HepG2 (cell line): ENCODE measurements at regions not wholly inside any gene's neighbourhood (a gene's known extent, or its start where the extent isn't known, plus 50 kb on each side); places are given as distances from the start of the nearest gene placed in this dataset.

Experiments used
- ATAC-seq: fragments of 200-7000 bp; cut with Tn5 transposase; 3 replicates; pipeline ENCODE4 v1.9.1; 2020; ENCODE audit warnings: mild to moderate bottlenecking, moderate library complexity
- BruUV-seq: library from RNA; stranded (reverse); fragments of 400-500 nt; replicated peaks from 2 replicates; lab custom pipeline; 2021; lab: Mats Ljungman, UMichigan
- CTCF ChIA-PET: fragments of 300-600 bp; formaldehyde crosslinking; extraction: SDS; loops from one replicate; lab custom pipeline; 2021; ENCODE audit warnings: low total read pairs, inconsistent platforms, low intra/inter-chr PET ratio; lab: Yijun Ruan, JAX
- POLR2A ChIA-PET: fragments of 350-600 bp; sonication (Branson Sonifier 250); formaldehyde crosslinking; loops from one replicate; lab custom pipeline; 2020; ENCODE audit warnings: antibody characterized with exemption, inconsistent platforms; lab: Yijun Ruan, JAX
- DNase-seq: peaks from one replicate; pipeline ENCODE4 v3.0.0-alpha.2; 2015; ENCODE audit warnings: low spot score
- FAIRE-seq: peaks from 3 replicates; lab custom pipeline; 2011; peaks lifted over from hg19 to GRCh38; lab: Jason Lieb, UNC
- H2AFZ ChIP-seq: one replicate; pipeline ENCODE4 v1.6.1; 2011; ENCODE audit warnings: low read length, inconsistent platforms
- H3K27ac ChIP-seq: fragments of 300-600 bp; 3 replicates; pipeline ENCODE4 v1.8.0; 2011; ENCODE audit warnings: mixed run types, mild to moderate bottlenecking, mixed read lengths, low read length, inconsistent platforms; ENCODE audit not compliant: insufficient read depth; ENCODE audit errors: extremely low read length
- H3K27me3 ChIP-seq, 2 experiments: fragments of 200-600 bp in 1 of 2; 2 replicates in 1 of 2; 3 replicates in 1 of 2; pipeline versions ENCODE4 v1.6.0 to v1.8.0; 2011; ENCODE audit warnings: low read length in 2 of 2, mild to moderate bottlenecking in 2 of 2, moderate library complexity in 2 of 2, inconsistent platforms in 1 of 2; ENCODE audit not compliant: insufficient read depth in 2 of 2, control insufficient read depth in 1 of 2
- H3K36me3 ChIP-seq, 2 experiments: fragments of 200-600 bp in 1 of 2; replicated peaks in 1 of 2; 2 replicates in 1 of 2; 3 replicates in 1 of 2; pipeline versions ENCODE4 v1.5.1 to v1.8.0; 2011; ENCODE audit warnings: low read length in 2 of 2, inconsistent platforms in 1 of 2; ENCODE audit not compliant: insufficient read depth in 2 of 2, control insufficient read depth in 1 of 2
- H3K4me1 ChIP-seq: 2 replicates; pipeline ENCODE4 v1.5.1; 2012; ENCODE audit warnings: low read length, inconsistent platforms; ENCODE audit not compliant: insufficient read depth
- H3K4me2 ChIP-seq: 2 replicates; pipeline ENCODE4 v1.6.0; 2011; ENCODE audit warnings: low read depth, low read length, inconsistent platforms
- H3K4me3 ChIP-seq, 3 experiments: fragments of 200-600 bp in 1 of 3; sonication (generic), shearing (Covaris generic) in 1 of 3; replicated peaks in 1 of 3; 2 replicates each; pipeline ENCODE4 v1.5.1; 2011 to 2016; ENCODE audit warnings: low read length in 3 of 3, inconsistent platforms in 2 of 3, low read depth in 2 of 3, mild to moderate bottlenecking in 2 of 3, control low read depth in 1 of 3, mixed read lengths in 1 of 3; ENCODE audit not compliant: insufficient read depth in 1 of 3
- H3K79me2 ChIP-seq: one replicate; pipeline ENCODE4 v1.6.1; 2011; ENCODE audit warnings: low read length, inconsistent platforms; ENCODE audit not compliant: insufficient read depth
- H3K9ac ChIP-seq: 2 replicates; pipeline ENCODE4 v1.6.0; 2011; ENCODE audit warnings: mild to moderate bottlenecking, low read depth, low read length, inconsistent platforms; ENCODE audit not compliant: insufficient read depth
- H3K9me3 ChIP-seq: 2 replicates; pipeline ENCODE4 v1.5.1; 2012; ENCODE audit warnings: mild to moderate bottlenecking, low read length
- H4K20me1 ChIP-seq: 2 replicates; pipeline ENCODE4 v1.6.0; 2011; ENCODE audit warnings: inconsistent platforms, mild to moderate bottlenecking, low read length, moderate library complexity; ENCODE audit not compliant: insufficient read depth
- ATF5 ChIP-seq: sonication (generic); formaldehyde crosslinking; IDR thresholded peaks from 2 replicates; pipeline ENCODE4 v1.4.0; 2020; ENCODE audit warnings: mild to moderate bottlenecking, low read depth, missing genetic modification reagents
- GATAD2A ChIP-seq: IDR thresholded peaks from 2 replicates; pipeline ENCODE4 v1.6.1; 2016
- IRF2 ChIP-seq: IDR thresholded peaks from 2 replicates; pipeline ENCODE4 v1.6.1; 2018; ENCODE audit warnings: missing genetic modification reagents, missing compliant biosample characterization
- NCOA1 ChIP-seq: sonication (generic); formaldehyde crosslinking; IDR thresholded peaks from 2 replicates; pipeline ENCODE4 v1.9.0; 2021; ENCODE audit warnings: missing genetic modification reagents
- NFE2L2 ChIP-seq: fragments of 150-350 bp; IDR thresholded peaks from 2 replicates; pipeline ENCODE4 v1.6.1; 2014; ENCODE audit warnings: low read length
- NR0B2 ChIP-seq: sonication (generic); formaldehyde crosslinking; IDR thresholded peaks from 2 replicates; pipeline ENCODE4 v1.4.0; 2020; ENCODE audit warnings: mild to moderate bottlenecking, missing genetic modification reagents
- RBM22 ChIP-seq: fragments of 200-400 bp; formaldehyde crosslinking; optimal IDR thresholded peaks from 2 replicates; pipeline ENCODE3; 2017; ENCODE audit warnings: mild to moderate bottlenecking, low read length, moderate library complexity
- RFXANK ChIP-seq: IDR thresholded peaks from 2 replicates; pipeline ENCODE4 v1.6.1; 2016
- XRCC5 ChIP-seq: fragments of 200-400 bp; formaldehyde crosslinking; optimal IDR thresholded peaks from 2 replicates; pipeline ENCODE3; 2017; ENCODE audit warnings: mild to moderate bottlenecking, low read length
- ZBTB33 ChIP-seq: sonication (generic); formaldehyde crosslinking; IDR thresholded peaks from 2 replicates; pipeline ENCODE4 v1.4.0; 2020; ENCODE audit warnings: missing genetic modification reagents
- ZNF205 ChIP-seq: IDR thresholded peaks from 2 replicates; pipeline ENCODE4 v1.6.1; 2018; ENCODE audit warnings: missing biosample characterization, missing genetic modification reagents
- ZNF230 ChIP-seq: sonication (generic); formaldehyde crosslinking; IDR thresholded peaks from 2 replicates; pipeline ENCODE4 v1.4.0; 2020; ENCODE audit warnings: mild to moderate bottlenecking, missing genetic modification reagents
- ZNF253 ChIP-seq: sonication (generic); formaldehyde crosslinking; IDR thresholded peaks from 2 replicates; pipeline ENCODE4 v1.8.0; 2022; ENCODE audit warnings: mild to moderate bottlenecking, missing genetic modification reagents, borderline replicate concordance
- ZNF256 ChIP-seq: sonication (generic); formaldehyde crosslinking; conservative IDR thresholded peaks from 2 replicates; pipeline ENCODE4 v1.4.0; 2020; ENCODE audit warnings: missing genetic modification reagents
- ZNF432 ChIP-seq: sonication (generic); formaldehyde crosslinking; IDR thresholded peaks from 2 replicates; pipeline ENCODE4 v1.5.0; 2020; ENCODE audit warnings: missing genetic modification reagents, mild to moderate bottlenecking, borderline replicate concordance
- ZNF616 ChIP-seq: sonication (generic); formaldehyde crosslinking; IDR thresholded peaks from 2 replicates; pipeline ENCODE4 v1.5.0; 2020; ENCODE audit warnings: low read depth, mild to moderate bottlenecking, missing genetic modification reagents
- ZNF878 ChIP-seq: sonication (generic); formaldehyde crosslinking; IDR thresholded peaks from 2 replicates; pipeline ENCODE4 v1.8.1; 2023; ENCODE audit warnings: mild to moderate bottlenecking, missing genetic modification reagents, moderate library complexity
- ZSCAN5A ChIP-seq: sonication (generic); formaldehyde crosslinking; IDR thresholded peaks from 2 replicates; pipeline ENCODE4 v1.8.0; 2022; ENCODE audit warnings: mild to moderate bottlenecking, missing genetic modification reagents, borderline replicate concordance
- WGBS: methylation state at CpG from one replicate; pipeline ENCODE4 v1.1.6; 2017; ENCODE audit warnings: low lambda C conversion rate; 5-methylcytosine and 5-hydroxymethylcytosine counted together
- in situ Hi-C: cut with HindIII; loops from 2 replicates; pipeline ENCODE4 v1.10.0; 2017; ENCODE audit warnings: low pct_unique_long_range_greater_than_20kb; ENCODE audit not compliant: extremely low pct_ligation_motif_present
- intact Hi-C: fragments of 100-400 bp; cut with micrococcal nuclease; formaldehyde crosslinking; loops from one replicate; pipeline ENCODE4 v1.10.0; 2022; ENCODE audit not compliant: unreplicated experiment

GRCh38 chr5:98108497-98108896 lies 665.0 kb upstream of the RGMB start:
- H3K9me3 ChIP-seq, result no peaks in the 10 kb centered on the region
- ChIA-PET CTCF (no interaction called here), POLR2A (no interaction called here)
- H3K4me1 ChIP-seq, result no peaks in the 10 kb centered on the region
- no peak for FAIRE-seq
- WGBS, result 0% methylated on average over 1 of the region's 1 CpG
- no peak overlapping the region for H3K9ac ChIP-seq
- intact Hi-C loops, result no loop called here
- in situ Hi-C loops, result no loop called here
- no peaks in the 10 kb centered on the region for H4K20me1 ChIP-seq
- H3K4me2 ChIP-seq, result no peak overlapping the region
- ATAC-seq, result no peak
- DNase-seq, result no peak
- H3K27me3 ChIP-seq, result no peaks in the 10 kb centered on the region
- BruUV-seq, result no TSS peak
- no peaks in the 10 kb centered on the region for H3K36me3 ChIP-seq
- H2AFZ ChIP-seq, result no peak overlapping the region
- TF ChIP-seq IRF2 (CRISPR knock-in tag), result no peak
- no peak for TF ChIP-seq NFE2L2
- TF ChIP-seq ZNF230 (CRISPR knock-in tag), result no peak
- no peak for TF ChIP-seq ZNF253 (CRISPR knock-in tag)
- no peak for TF ChIP-seq RBM22
- TF ChIP-seq NCOA1, result no peak
- TF ChIP-seq ZSCAN5A, result no peak
- H3K4me3 ChIP-seq, result no peak overlapping the region
- no peaks in the 10 kb centered on the region for H3K79me2 ChIP-seq
- H3K27ac ChIP-seq, result no peak overlapping the region

- no peaks in the 10 kb centered on the region for H3K27me3 ChIP-seq
- H3K4me2 ChIP-seq, result no peak overlapping the region
- in situ Hi-C loops, result no loop called here
- ChIA-PET CTCF (no interaction called here), POLR2A (no interaction called here)
- no peak overlapping the region for H3K27ac ChIP-seq
- intact Hi-C loops, result no loop called here
- no peak overlapping the region for H3K4me3 ChIP-seq
- 0% methylated on average over 2 of the region's 2 CpGs for WGBS
- no peak overlapping the region for H2AFZ ChIP-seq
- FAIRE-seq (no peak), ATAC-seq (no peak), DNase-seq (no peak)
- no peaks in the 10 kb centered on the region for H3K79me2 ChIP-seq
- no peaks in the 10 kb centered on the region for H3K36me3 ChIP-seq
- H3K9me3 ChIP-seq, result no peaks in the 10 kb centered on the region
- BruUV-seq, result no TSS peak
- no peaks in the 10 kb centered on the region for H3K4me1 ChIP-seq
- H4K20me1 ChIP-seq, result no peaks in the 10 kb centered on the region
- H3K9ac ChIP-seq, result no peak overlapping the region
- TF ChIP-seq NR0B2 (CRISPR knock-in tag), result no peak
- no peak for TF ChIP-seq ZNF878 (CRISPR knock-in tag)
- TF ChIP-seq ZNF432 (CRISPR knock-in tag), result no peak
- no peak for TF ChIP-seq XRCC5
- no peak for TF ChIP-seq GATAD2A (CRISPR knock-in tag)
- TF ChIP-seq ZBTB33 (CRISPR knock-in tag), result no peak
- TF ChIP-seq ZNF616 (CRISPR knock-in tag), result no peak
- no peak for TF ChIP-seq RFXANK (CRISPR knock-in tag)
- TF ChIP-seq NFE2L2, result no peak
- TF ChIP-seq ZNF205 (CRISPR knock-in tag), result no peak
- no peak for TF ChIP-seq ATF5
- TF ChIP-seq ZNF256 (CRISPR knock-in tag), result no peak
Observed at GRCh38 chr5:98109561-98110006, 663.9 kb upstream of the RGMB start.
